ENCODE measurements at regions not wholly inside any gene's neighbourhood (a gene's known extent, or its start where the extent isn't known, plus 50 kb on each side); places are given as distances from the start of the nearest gene placed in this dataset.

- TF ChIP-seq CTCF (IDR thresholded peaks at IDR 0.05) (no peak), POLR2A (IDR thresholded peaks at IDR 0.05) (no peak)
Measured at GRCh38 chr3:174488527-174488926, 370.6 kb upstream of the NAALADL2 start.

All from vagina (tissue), 2 donors.